Liver (tissue), 3 donors: ENCODE measurements at regions not wholly inside any gene's neighbourhood (a gene's known extent, or its start where the extent isn't known, plus 50 kb on each side); places are given as distances from the start of the nearest gene placed in this dataset.

ENCODE experiments used
- JUND ChIP-seq, 2 donors: IDR thresholded peaks; 2 replicates each; pipeline ENCODE4 v1.6.1; 2016; ENCODE audit warnings: antibody characterized with exemption in 2 of 2
- YY1 ChIP-seq: IDR thresholded peaks from 2 replicates; pipeline ENCODE4 v1.6.1; 2016; ENCODE audit warnings: antibody characterized with exemption, mild to moderate bottlenecking
- TF ChIP-seq, protein P1 (sequence below): fragments of 150-350 bp; IDR thresholded peaks from 2 replicates; pipeline ENCODE4 v1.5.1; 2017; ENCODE audit warnings: improper control_type of control experiment, low read depth, low read length; ENCODE audit not compliant: missing input control
- donor health status: healthy.
- donor health status: healthy.

DNA sequence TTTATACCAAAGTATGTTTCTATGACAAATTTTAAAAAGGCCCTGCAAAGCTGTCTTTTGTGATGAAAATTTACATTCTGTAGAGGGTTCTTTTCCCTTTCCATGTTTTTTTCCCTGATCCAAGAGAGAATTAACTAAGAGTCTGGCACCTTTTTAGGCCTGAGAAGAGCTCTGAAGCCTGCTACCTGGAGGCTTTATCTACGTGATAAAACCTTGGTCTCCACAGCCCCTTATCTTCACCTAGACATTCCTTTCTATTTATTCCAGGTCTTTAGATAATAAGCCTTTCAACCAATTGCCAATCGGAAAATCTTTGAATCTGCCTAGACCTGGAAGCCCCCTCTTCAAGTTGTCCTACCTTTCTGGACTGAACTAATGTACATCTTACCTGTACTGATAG lies 774.1 kb upstream of the LRRTM1 start:
- TF ChIP-seq JUND (IDR thresholded peaks at IDR 0.05) (no peak), YY1 (no peak)
- TF ChIP-seq, protein P1, sequence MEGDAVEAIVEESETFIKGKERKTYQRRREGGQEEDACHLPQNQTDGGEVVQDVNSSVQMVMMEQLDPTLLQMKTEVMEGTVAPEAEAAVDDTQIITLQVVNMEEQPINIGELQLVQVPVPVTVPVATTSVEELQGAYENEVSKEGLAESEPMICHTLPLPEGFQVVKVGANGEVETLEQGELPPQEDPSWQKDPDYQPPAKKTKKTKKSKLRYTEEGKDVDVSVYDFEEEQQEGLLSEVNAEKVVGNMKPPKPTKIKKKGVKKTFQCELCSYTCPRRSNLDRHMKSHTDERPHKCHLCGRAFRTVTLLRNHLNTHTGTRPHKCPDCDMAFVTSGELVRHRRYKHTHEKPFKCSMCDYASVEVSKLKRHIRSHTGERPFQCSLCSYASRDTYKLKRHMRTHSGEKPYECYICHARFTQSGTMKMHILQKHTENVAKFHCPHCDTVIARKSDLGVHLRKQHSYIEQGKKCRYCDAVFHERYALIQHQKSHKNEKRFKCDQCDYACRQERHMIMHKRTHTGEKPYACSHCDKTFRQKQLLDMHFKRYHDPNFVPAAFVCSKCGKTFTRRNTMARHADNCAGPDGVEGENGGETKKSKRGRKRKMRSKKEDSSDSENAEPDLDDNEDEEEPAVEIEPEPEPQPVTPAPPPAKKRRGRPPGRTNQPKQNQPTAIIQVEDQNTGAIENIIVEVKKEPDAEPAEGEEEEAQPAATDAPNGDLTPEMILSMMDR, result no peak
